ENCODE measurements at regions not wholly inside any gene's neighbourhood (a gene's known extent, or its start where the extent isn't known, plus 50 kb on each side); places are given as distances from the start of the nearest gene placed in this dataset.

GRCh38 chr17:11144358-11145233 lies 96.4 kb upstream of the SHISA6 start:
- TF ChIP-seq CTCF (IDR thresholded peaks at IDR 0.05), result peak; percentile 82
- TF ChIP-seq ZFX (IDR thresholded peaks at IDR 0.05; ENCODE audit: borderline replicate concordance), result no peak

All from 22Rv1 (cell line).